HL-60 (cell line): ENCODE measurements at regions not wholly inside any gene's neighbourhood (a gene's known extent, or its start where the extent isn't known, plus 50 kb on each side); places are given as distances from the start of the nearest gene placed in this dataset.
"Not testable (repeated sequence)": the region's sequence is repeated elsewhere in the genome, so short reads cannot be mapped to it uniquely, and the experiment has no call there.

Experiments used
- DNase-seq, 2 experiments: peaks; one replicate each; pipeline ENCODE4 v3.0.0-alpha.2; 2010 to 2020; ENCODE audit warnings: low read depth in 1 of 2, low spot score in 1 of 2
- H3K27ac ChIP-seq: fragments of 250-450 bp; sonication (Bioruptor Pico); replicated peaks from 2 replicates; pipeline ENCODE4 v1.5.1; 2020; ENCODE audit warnings: mild to moderate bottlenecking, moderate library complexity
- H3K27me3 ChIP-seq: fragments of 250-450 bp; sonication (Bioruptor Pico); 2 replicates; pipeline ENCODE4 v1.5.1; 2021; ENCODE audit warnings: mild to moderate bottlenecking, moderate library complexity; ENCODE audit not compliant: insufficient read depth, poor library complexity, severe bottlenecking
- H3K4me3 ChIP-seq: replicated peaks from 2 replicates; pipeline ENCODE4 v1.5.1; 2011; ENCODE audit warnings: mild to moderate bottlenecking, control low read depth, low read length; ENCODE audit not compliant: insufficient read depth
- GABPA ChIP-seq: IDR thresholded peaks from 2 replicates; pipeline ENCODE4 v1.6.1; 2012; ENCODE audit warnings: low read depth
- POLR2AphosphoS5 ChIP-seq: IDR thresholded peaks from 2 replicates; pipeline ENCODE4 v1.6.1; 2012; ENCODE audit warnings: low read depth
- SPI1 ChIP-seq: IDR thresholded peaks from 2 replicates; pipeline ENCODE4 v1.6.1; 2012; ENCODE audit warnings: low read depth, mild to moderate bottlenecking, borderline replicate concordance
- TF ChIP-seq, protein P1 (sequence below): IDR thresholded peaks from one replicate; pipeline ENCODE4 v1.5.1; 2011; ENCODE audit warnings: low read length, control low read depth, inconsistent platforms; ENCODE audit not compliant: insufficient read depth
- TF ChIP-seq, protein P2 (sequence below): IDR thresholded peaks from 2 replicates; pipeline ENCODE4 v1.6.1; 2012; ENCODE audit warnings: low read depth; ENCODE audit not compliant: insufficient replicate concordance

- H3K27me3 ChIP-seq = no peaks in the 10 kb centered on the region
- DNase-seq = no peak
- no peak overlapping the region for H3K4me3 ChIP-seq
- TF ChIP-seq SPI1 = no peak
- TF ChIP-seq, protein P1, sequence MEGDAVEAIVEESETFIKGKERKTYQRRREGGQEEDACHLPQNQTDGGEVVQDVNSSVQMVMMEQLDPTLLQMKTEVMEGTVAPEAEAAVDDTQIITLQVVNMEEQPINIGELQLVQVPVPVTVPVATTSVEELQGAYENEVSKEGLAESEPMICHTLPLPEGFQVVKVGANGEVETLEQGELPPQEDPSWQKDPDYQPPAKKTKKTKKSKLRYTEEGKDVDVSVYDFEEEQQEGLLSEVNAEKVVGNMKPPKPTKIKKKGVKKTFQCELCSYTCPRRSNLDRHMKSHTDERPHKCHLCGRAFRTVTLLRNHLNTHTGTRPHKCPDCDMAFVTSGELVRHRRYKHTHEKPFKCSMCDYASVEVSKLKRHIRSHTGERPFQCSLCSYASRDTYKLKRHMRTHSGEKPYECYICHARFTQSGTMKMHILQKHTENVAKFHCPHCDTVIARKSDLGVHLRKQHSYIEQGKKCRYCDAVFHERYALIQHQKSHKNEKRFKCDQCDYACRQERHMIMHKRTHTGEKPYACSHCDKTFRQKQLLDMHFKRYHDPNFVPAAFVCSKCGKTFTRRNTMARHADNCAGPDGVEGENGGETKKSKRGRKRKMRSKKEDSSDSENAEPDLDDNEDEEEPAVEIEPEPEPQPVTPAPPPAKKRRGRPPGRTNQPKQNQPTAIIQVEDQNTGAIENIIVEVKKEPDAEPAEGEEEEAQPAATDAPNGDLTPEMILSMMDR = no peak
- TF ChIP-seq, protein P2, sequence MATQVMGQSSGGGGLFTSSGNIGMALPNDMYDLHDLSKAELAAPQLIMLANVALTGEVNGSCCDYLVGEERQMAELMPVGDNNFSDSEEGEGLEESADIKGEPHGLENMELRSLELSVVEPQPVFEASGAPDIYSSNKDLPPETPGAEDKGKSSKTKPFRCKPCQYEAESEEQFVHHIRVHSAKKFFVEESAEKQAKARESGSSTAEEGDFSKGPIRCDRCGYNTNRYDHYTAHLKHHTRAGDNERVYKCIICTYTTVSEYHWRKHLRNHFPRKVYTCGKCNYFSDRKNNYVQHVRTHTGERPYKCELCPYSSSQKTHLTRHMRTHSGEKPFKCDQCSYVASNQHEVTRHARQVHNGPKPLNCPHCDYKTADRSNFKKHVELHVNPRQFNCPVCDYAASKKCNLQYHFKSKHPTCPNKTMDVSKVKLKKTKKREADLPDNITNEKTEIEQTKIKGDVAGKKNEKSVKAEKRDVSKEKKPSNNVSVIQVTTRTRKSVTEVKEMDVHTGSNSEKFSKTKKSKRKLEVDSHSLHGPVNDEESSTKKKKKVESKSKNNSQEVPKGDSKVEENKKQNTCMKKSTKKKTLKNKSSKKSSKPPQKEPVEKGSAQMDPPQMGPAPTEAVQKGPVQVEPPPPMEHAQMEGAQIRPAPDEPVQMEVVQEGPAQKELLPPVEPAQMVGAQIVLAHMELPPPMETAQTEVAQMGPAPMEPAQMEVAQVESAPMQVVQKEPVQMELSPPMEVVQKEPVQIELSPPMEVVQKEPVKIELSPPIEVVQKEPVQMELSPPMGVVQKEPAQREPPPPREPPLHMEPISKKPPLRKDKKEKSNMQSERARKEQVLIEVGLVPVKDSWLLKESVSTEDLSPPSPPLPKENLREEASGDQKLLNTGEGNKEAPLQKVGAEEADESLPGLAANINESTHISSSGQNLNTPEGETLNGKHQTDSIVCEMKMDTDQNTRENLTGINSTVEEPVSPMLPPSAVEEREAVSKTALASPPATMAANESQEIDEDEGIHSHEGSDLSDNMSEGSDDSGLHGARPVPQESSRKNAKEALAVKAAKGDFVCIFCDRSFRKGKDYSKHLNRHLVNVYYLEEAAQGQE = no peak
- no peak for TF ChIP-seq GABPA
- H3K27ac ChIP-seq = no peak overlapping the region
Observed at GRCh38 chrX:66863721-66864120, 224.8 kb upstream of the EDA2R start.

DNA sequence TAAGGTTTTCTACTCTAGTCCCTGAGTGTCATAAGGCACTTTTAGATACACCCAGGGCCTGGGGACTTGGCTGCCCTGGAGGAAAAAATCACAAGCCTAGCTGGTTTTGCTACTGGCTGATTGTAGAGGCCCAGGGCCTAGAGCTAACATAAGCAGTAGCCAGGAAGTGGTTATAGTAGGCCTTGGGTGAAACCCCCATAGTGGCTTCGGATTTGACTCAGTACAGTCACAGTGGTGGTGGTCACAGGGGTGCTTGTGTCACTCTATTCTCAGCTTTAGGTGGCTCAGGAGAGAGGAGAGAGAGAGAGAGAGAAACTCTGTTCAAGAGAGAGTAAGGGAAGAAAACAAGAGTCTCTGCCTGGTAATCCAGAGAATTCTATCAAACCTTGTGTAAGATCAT lies 194.5 kb upstream of the EDA2R start:
- Histone ChIP-seq H3K27me3 (no peaks in the 10 kb centered on the region), H3K4me3 (no peak overlapping the region), H3K27ac (no peak overlapping the region)
- no peak for DNase-seq
- TF ChIP-seq POLR2AphosphoS5 (no peak), SPI1 (no peak), GABPA (no peak)
- TF ChIP-seq, protein P2 = no peak
- TF ChIP-seq, protein P1 = no peak

- H3K27ac ChIP-seq = no peak overlapping the region
- no peaks in the 10 kb centered on the region for H3K27me3 ChIP-seq
- no peak for DNase-seq
- no peak for TF ChIP-seq GABPA
- TF ChIP-seq, protein P2 = no peak
- no peak for TF ChIP-seq SPI1
- TF ChIP-seq POLR2AphosphoS5 = no peak
- TF ChIP-seq, protein P1 = no peak
- no peak overlapping the region for H3K4me3 ChIP-seq
Observed at GRCh38 chrX:66815227-66815626, 176.3 kb upstream of the EDA2R start.

GRCh38 chrX:66794514-66794913 lies 155.6 kb upstream of the EDA2R start:
- H3K27me3 ChIP-seq, H3K4me3 ChIP-seq, DNase-seq, H3K27ac ChIP-seq: not testable (repeated sequence)
